Astrocyte (in vitro differentiated cells and primary cell): ENCODE measurements at regions not wholly inside any gene's neighbourhood (a gene's known extent, or its start where the extent isn't known, plus 50 kb on each side); places are given as distances from the start of the nearest gene placed in this dataset.

Experiments used
- CTCF ChIP-seq: IDR thresholded peaks from 2 replicates; pipeline ENCODE4 v1.5.1; 2011; ENCODE audit warnings: low read depth, mild to moderate bottlenecking, inconsistent platforms, low read length, moderate library complexity; ENCODE audit not compliant: insufficient read depth
- EZH2 ChIP-seq: IDR thresholded peaks from 2 replicates; pipeline ENCODE4 v1.6.1; 2012; ENCODE audit warnings: mild to moderate bottlenecking, low read length, inconsistent platforms; ENCODE audit not compliant: insufficient read depth

GRCh38 chrX:121114691-121115090 lies 67.3 kb downstream of the GLUD2 start:
- no peak for TF ChIP-seq CTCF
- no peak for TF ChIP-seq EZH2
